Erythroblast (primary cell): ENCODE measurements at regions not wholly inside any gene's neighbourhood (a gene's known extent, or its start where the extent isn't known, plus 50 kb on each side); places are given as distances from the start of the nearest gene placed in this dataset.

Experiments used
- GATA1 ChIP-seq: IDR thresholded peaks from 2 replicates; pipeline ENCODE4 v1.6.1; 2011; ENCODE audit warnings: low read depth, mild to moderate bottlenecking, control low read depth, low read length, moderate library complexity
- POLR2A ChIP-seq: IDR thresholded peaks from 2 replicates; pipeline ENCODE4 v1.6.1; 2011; ENCODE audit warnings: mild to moderate bottlenecking, low read length

GRCh38 chr12:126084480-126084879, 1019.2 kb downstream of the AACS start:
- TF ChIP-seq GATA1, result no peak
- TF ChIP-seq POLR2A, result no peak
